SK-MEL-5 (cell line): ENCODE measurements at regions not wholly inside any gene's neighbourhood (a gene's known extent, or its start where the extent isn't known, plus 50 kb on each side); places are given as distances from the start of the nearest gene placed in this dataset.
A peak's percentile ranks its signal among the peaks of the same experiment; 100 is the strongest.

ENCODE experiments used
- DNase-seq: peaks from one replicate; pipeline ENCODE4 v3.0.0-alpha.2; 2016; ENCODE audit warnings: low read depth, low spot score
- in situ Hi-C: cut with HindIII; loops from 2 replicates; pipeline ENCODE4 v1.10.0; 2016; ENCODE audit warnings: low sequenced_read_pairs, high pct_unique_total_duplicates, low pct_unique_long_range_greater_than_20kb

GRCh38 chr18:77716282-77716681, 466.6 kb downstream of the GALR1 start:
- in situ Hi-C loops: no loop called here
- DNase-seq: no peak

DNA sequence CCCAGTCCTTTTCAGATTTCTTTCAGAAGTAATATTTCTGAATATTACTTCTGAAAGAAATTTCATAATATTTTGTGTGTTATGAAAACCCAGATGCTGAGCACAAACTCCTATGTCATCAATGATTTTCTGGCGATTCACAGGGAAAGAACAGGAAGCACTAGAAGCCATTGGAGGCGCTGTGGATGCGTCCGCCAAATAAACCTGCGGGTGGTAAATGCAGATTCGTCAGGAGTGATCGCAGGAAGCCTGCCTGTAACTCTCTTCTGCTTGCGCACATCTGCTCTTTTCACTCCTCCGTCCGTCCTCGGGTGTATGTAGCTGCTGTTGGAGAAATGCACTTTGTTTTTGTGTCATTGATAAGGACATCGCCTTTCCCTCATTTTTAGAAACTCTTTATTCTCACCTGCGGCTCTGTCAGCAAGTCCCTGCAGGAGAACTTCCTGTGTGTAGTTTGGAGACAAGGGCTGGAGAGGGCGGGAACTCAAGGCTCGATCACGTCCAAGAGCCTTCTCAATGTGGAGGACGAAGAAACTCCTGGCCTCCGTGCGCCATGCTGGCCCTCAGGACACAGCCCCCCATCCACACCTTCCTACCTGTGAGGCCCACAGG, 483.8 kb downstream of the GALR1 start:
- in situ Hi-C loops: no loop called here
- peak; percentile 31 for DNase-seq

- in situ Hi-C loops: no loop called here
- DNase-seq: no peak
Observed at GRCh38 chr18:77736842-77737241, 487.2 kb downstream of the GALR1 start.

DNA sequence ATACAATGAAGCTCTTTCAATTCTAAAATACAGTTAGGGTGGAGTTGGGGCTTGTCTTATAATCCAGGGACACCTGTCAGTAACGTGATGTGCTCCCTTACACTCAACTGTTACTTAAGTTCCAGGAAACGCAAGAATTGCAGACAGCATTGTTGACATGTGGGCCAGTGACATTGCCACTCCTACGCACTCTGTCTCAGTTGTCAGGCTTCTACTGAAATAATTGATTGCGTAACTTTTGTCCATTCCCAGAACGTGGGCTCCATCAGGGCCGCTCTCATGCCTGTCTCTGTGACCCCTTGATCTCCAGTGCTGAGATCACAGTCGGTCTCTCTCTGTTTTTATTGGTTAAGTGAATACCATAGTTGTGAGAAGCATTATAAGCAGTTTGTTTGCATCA, 487.8 kb downstream of the GALR1 start:
- no peak for DNase-seq
- in situ Hi-C loops: no loop called here

- in situ Hi-C loops: no loop called here
- DNase-seq: peak; percentile 34
Observed at GRCh38 chr18:77749089-77749488, 499.4 kb downstream of the GALR1 start.

- in situ Hi-C loops: no loop called here
- no peak for DNase-seq
Observed at GRCh38 chr18:77750006-77750405, 500.4 kb downstream of the GALR1 start.

DNA sequence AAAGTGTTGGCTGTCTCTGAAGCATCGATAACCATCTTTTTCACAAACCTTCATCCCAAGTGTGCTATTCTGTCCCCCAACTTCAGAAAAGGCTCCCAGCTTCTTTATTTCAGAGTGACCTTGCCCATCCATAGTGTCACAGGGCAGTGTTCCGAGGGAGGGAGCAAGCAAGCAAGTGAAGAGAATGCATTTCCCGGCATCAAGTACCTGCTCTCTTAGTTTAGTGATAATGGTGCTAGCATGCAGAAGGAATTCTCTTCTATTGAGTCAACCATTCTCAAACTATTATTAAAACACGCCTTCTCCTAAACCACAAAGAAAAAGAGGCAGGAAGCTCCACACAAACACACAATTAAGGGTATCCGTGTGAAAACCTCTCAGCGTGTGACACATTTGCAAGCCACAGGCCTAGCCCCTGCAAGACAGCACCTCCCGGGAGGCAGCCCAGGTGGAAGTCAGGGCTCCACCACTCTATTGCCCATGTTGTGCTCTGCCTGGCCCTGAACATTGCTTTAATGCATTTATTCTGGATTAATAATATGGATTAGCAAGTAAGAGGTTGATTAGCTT, 504.9 kb downstream of the GALR1 start:
- no peak for DNase-seq
- in situ Hi-C loops: no loop called here

- in situ Hi-C loops: no loop called here
- DNase-seq: no peak
Observed at GRCh38 chr18:77755187-77755586, 505.5 kb downstream of the GALR1 start.

DNA sequence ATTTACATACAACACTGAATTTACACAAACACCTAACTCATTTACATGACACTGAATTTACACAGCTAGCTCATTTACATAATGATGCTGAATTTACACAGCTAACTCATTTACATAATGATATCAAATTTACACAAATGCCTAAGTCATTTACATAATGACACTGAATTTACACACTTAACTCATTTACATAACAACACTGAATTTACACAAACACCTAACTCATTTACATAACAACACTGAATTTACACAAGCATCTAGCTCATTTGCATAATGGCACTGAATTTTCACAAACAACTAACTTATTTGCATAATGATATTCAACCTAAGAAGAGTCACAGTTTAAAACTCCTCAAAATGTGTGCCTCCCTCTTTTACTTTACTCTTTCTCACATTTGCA, 511.7 kb downstream of the GALR1 start:
- no peak for DNase-seq
- in situ Hi-C loops: no loop called here

DNA sequence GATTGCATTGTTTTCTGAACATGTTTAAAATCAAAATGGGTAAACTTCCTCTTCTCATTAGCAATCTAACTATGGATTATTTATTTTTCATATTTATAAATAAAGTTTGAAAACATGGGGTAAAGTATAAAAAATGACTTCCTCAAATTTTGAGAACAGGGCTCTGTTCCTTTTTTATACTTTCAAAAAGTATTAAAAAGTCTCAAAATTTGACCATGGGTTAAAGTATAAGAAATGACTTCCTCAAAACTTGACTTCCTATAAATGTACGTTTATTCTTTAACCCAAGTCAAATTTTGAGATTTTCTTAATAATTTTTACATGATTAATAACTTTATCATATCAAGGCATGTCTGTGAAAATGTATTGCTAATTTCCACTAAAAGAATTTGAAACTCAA, 512.4 kb downstream of the GALR1 start:
- in situ Hi-C loops: no loop called here
- no peak for DNase-seq

GRCh38 chr18:77762642-77763041, 513.0 kb downstream of the GALR1 start:
- no peak for DNase-seq
- in situ Hi-C loops: no loop called here

- in situ Hi-C loops: no loop called here
- DNase-seq: no peak
Observed at GRCh38 chr18:77763530-77764145, 514.0 kb downstream of the GALR1 start.

- DNase-seq: peak; percentile 60
- in situ Hi-C loops: no loop called here
Observed at GRCh38 chr18:77765468-77765867, 515.8 kb downstream of the GALR1 start.

DNA sequence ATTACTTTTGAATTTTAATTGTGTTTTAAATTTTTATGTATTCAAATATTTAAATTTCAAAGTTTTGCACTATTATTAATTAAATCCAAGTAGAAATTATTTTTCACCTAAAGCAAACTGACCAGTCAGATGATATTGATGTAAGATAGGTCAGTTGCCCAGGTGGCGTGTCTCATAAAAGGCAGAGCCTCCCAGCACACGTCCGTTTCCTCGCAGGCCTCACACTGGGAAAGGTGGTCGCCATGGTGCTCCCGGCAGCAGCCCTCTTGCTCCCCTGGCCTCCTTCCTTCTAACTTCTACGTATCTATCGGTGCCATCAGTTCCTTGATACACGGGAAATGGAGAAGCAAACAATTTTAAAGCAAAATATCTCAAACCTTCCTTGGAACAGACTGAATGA, 516.8 kb downstream of the GALR1 start:
- no peak for DNase-seq
- in situ Hi-C loops: no loop called here

DNA sequence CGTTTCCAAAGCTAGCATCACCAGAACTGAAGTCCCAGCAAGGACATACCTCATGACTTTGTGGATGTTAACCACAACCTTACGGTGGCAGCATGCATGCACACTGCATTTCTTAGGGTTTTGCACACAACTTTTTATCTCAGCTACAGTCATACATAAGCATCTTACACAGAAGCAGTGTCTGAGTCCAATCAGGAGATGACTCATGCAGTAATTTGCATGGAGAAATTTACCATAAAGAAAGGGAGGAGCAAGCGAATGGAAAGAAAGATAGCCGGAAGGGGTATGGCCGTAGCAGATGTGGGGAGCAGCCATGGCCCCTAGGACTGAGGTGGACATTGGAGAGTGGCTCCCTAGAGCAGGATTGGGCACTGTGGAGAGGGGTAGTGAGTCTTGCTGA, 522.5 kb downstream of the GALR1 start:
- no peak for DNase-seq
- in situ Hi-C loops: no loop called here

- in situ Hi-C loops: no loop called here
- DNase-seq: no peak
Observed at GRCh38 chr18:77776104-77776503, 526.5 kb downstream of the GALR1 start.

DNA sequence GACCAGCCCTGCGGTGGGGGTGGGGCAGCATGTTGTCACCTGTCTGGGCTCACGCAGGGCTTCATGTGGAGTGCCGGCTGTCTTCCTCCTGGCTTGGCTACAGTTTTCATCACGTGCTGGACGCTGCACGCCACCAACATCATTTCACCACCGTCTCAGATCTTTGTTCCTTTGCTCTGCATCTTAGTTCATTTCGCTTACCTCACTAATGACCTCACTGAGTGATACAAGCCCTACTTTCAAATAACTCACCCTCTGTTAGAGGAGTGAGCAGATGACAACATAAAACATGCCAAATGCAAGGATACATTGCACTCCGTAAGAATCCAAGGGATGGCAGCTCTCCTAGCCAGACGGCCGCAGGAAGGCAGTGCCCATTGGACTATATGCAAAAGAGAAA, 527.5 kb downstream of the GALR1 start:
- DNase-seq: no peak
- in situ Hi-C loops: no loop called here

GRCh38 chr18:77784759-77785379, 535.2 kb downstream of the GALR1 start:
- in situ Hi-C loops: no loop called here
- no peak for DNase-seq

DNA sequence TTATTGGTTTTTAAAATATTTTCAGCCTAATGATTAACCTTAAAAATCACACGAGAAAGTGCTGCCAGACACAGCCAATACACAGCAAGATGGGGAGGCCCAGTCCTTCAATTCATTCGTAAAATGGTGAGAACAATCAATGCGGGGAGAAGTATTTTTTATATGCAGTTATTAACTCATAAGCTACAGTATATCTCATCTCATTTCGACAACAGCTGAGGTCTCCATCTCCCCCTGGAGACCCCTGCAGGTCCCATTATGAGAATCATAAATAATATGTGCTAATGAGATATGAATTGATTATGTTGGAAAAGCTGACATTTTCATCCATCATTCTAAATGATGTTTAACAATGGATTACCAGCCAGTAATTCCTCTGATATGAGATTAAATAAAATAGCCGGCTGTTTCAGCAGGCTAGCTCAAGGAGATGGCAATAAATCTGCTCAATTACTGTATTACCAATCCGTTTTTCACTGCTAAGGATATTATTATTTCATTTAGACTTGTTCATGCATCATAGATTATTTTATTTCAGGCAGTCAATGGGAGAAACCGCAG, 535.8 kb downstream of the GALR1 start:
- DNase-seq: no peak
- in situ Hi-C loops: no loop called here
